ENCODE measurements at regions not wholly inside any gene's neighbourhood (a gene's known extent, or its start where the extent isn't known, plus 50 kb on each side); places are given as distances from the start of the nearest gene placed in this dataset.

DNA sequence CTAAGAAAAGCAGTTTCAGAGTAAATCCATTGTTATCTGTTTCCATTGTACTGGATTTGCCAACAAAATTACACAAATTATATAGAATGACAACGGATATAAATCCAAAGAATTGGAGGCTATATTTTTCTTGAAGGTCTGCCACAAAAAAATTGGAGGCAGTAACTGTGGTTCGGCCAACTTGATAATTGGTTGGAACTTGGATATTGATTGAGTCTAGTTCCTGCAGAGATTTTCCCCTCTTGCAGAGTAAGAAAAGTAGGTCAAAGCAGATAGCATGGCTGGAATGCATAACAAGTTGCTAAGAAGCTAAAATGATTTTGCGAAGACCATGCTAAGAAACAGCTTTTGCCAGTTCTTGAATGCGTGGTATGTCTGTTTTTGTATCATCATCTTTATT lies 269.6 kb upstream of the CFAP20DC start:
- TF ChIP-seq POLR2A (IDR thresholded peaks at IDR 0.05): no peak
- TF ChIP-seq, protein P1, sequence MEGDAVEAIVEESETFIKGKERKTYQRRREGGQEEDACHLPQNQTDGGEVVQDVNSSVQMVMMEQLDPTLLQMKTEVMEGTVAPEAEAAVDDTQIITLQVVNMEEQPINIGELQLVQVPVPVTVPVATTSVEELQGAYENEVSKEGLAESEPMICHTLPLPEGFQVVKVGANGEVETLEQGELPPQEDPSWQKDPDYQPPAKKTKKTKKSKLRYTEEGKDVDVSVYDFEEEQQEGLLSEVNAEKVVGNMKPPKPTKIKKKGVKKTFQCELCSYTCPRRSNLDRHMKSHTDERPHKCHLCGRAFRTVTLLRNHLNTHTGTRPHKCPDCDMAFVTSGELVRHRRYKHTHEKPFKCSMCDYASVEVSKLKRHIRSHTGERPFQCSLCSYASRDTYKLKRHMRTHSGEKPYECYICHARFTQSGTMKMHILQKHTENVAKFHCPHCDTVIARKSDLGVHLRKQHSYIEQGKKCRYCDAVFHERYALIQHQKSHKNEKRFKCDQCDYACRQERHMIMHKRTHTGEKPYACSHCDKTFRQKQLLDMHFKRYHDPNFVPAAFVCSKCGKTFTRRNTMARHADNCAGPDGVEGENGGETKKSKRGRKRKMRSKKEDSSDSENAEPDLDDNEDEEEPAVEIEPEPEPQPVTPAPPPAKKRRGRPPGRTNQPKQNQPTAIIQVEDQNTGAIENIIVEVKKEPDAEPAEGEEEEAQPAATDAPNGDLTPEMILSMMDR (IDR thresholded peaks at IDR 0.05): no peak
